ENCODE measurements at regions not wholly inside any gene's neighbourhood (a gene's known extent, or its start where the extent isn't known, plus 50 kb on each side); places are given as distances from the start of the nearest gene placed in this dataset.

DNA sequence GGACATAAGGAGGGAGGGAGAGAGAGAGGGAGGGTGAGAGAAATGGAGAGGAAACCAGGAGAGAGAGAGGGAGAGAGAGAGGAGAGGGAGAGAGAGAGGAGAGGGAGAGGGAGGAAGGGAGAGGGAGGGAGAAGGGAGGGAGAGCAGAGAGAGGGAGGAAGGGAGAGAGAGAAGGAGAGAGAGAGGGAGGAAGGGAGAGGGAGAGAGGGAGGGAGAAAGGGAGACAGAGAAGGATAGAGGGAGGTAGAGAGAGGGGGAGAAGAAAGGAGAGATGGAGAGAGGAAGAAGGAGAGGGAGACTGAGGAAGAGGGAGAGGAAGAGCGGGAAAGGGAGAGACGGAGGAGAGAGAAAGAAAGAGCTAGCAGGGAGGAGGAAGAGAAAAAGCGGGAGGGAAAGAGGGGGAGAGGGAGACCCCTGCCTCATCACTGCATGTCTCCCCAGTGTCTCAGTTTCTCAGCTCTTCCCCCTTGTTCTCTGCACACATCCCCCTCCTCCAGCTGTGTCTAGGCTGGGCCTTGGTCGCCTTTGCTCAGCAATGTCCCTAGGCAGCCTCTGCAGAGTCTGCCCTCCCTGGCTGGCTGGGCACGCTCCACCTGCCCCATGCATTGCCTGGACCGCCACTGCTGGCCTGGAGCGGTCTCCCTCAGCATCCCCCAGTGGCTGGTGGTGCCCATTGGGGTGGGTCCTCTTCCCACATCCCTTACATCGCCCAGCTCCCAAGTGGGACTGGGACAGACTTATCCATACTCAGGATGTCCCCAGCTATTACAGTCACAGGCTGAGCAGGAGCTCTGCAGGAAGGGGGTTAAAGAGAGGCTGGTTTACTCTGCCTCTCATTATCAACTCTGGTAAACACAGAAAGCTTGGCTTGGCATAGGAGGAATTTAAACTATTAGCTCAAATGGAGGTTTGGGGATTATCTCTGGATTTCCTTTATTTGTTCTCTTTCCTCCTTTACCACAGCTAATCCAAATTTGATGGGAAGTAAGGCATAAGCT lies 85.7 kb upstream of the APCDD1 start (continued):
- TF ChIP-seq, protein P1, sequence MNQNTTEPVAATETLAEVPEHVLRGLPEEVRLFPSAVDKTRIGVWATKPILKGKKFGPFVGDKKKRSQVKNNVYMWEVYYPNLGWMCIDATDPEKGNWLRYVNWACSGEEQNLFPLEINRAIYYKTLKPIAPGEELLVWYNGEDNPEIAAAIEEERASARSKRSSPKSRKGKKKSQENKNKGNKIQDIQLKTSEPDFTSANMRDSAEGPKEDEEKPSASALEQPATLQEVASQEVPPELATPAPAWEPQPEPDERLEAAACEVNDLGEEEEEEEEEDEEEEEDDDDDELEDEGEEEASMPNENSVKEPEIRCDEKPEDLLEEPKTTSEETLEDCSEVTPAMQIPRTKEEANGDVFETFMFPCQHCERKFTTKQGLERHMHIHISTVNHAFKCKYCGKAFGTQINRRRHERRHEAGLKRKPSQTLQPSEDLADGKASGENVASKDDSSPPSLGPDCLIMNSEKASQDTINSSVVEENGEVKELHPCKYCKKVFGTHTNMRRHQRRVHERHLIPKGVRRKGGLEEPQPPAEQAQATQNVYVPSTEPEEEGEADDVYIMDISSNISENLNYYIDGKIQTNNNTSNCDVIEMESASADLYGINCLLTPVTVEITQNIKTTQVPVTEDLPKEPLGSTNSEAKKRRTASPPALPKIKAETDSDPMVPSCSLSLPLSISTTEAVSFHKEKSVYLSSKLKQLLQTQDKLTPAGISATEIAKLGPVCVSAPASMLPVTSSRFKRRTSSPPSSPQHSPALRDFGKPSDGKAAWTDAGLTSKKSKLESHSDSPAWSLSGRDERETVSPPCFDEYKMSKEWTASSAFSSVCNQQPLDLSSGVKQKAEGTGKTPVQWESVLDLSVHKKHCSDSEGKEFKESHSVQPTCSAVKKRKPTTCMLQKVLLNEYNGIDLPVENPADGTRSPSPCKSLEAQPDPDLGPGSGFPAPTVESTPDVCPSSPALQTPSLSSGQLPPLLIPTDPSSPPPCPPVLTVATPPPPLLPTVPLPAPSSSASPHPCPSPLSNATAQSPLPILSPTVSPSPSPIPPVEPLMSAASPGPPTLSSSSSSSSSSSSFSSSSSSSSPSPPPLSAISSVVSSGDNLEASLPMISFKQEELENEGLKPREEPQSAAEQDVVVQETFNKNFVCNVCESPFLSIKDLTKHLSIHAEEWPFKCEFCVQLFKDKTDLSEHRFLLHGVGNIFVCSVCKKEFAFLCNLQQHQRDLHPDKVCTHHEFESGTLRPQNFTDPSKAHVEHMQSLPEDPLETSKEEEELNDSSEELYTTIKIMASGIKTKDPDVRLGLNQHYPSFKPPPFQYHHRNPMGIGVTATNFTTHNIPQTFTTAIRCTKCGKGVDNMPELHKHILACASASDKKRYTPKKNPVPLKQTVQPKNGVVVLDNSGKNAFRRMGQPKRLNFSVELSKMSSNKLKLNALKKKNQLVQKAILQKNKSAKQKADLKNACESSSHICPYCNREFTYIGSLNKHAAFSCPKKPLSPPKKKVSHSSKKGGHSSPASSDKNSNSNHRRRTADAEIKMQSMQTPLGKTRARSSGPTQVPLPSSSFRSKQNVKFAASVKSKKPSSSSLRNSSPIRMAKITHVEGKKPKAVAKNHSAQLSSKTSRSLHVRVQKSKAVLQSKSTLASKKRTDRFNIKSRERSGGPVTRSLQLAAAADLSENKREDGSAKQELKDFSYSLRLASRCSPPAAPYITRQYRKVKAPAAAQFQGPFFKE (tag by site-specific recombination; IDR thresholded peaks at IDR 0.05; ENCODE audit: borderline replicate concordance), result no peak
- no peak for TF ChIP-seq ZNF202 (tag by site-specific recombination; IDR thresholded peaks at IDR 0.05; ENCODE audit: borderline replicate concordance)
- TF ChIP-seq ZNF23 (tag by site-specific recombination; IDR thresholded peaks at IDR 0.05; ENCODE audit: borderline replicate concordance), result no peak
- TF ChIP-seq ZNF366 (tag by site-specific recombination; conservative IDR thresholded peaks at IDR 0.05), result peak; percentile 77
- TF ChIP-seq ZNF146 (tag by site-specific recombination; IDR thresholded peaks at IDR 0.05), result no peak
- TF ChIP-seq PRDM1 (tag by site-specific recombination; IDR thresholded peaks at IDR 0.05), result peak; percentile 79

DNA sequence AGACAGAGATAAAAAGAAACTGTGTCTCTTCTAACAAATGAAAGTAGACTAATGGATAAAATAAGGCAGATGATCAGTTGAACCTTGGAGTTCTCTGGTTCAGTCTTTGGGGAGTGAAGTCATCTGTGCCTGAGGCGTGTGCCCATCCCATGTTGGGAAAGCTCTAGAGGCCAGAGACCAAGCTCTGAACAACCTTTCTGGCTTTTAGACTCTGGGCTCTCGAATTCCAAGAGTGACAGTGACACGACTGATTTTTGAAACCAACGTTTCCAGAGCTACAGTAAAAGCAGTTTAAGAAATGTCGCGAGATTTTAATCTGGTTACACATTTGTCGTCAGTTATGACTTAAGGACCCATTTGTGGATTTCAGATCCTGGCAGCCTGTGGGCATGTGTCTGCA lies 83.7 kb upstream of the APCDD1 start:
- Histone ChIP-seq H3K4me1 (ENCODE audit: control insufficient read depth, insufficient read depth, low read length) (no peaks in the 10 kb centered on the region), H3K9me3 (ENCODE audit: control insufficient read depth, insufficient read depth, low read depth, low read length) (no peaks in the 10 kb centered on the region), H3K36me3 (ENCODE audit: control insufficient read depth in 2 of 2, insufficient read depth in 1 of 2, low read length in 2 of 2) (no peaks in the 10 kb centered on the region), H3K27ac (ENCODE audit: extremely low read depth, low read depth, low read length) (no peak overlapping the region), H3K4me3 (ENCODE audit: low read depth, low read length) (no peak overlapping the region)
- ChIA-PET CTCF (no interaction called here), POLR2A (no interaction called here)
- TF ChIP-seq ZNF560 (tag by site-specific recombination; IDR thresholded peaks at IDR 0.05; ENCODE audit: borderline replicate concordance) (no peak), SP3 (tag by site-specific recombination; IDR thresholded peaks at IDR 0.05) (no peak), YY1 (tag by site-specific recombination; IDR thresholded peaks at IDR 0.05) (no peak), PRDM1 (tag by site-specific recombination; IDR thresholded peaks at IDR 0.05) (no peak), ZNF544 (tag by site-specific recombination; IDR thresholded peaks at IDR 0.05) (no peak), ZNF585B (tag by site-specific recombination; IDR thresholded peaks at IDR 0.05) (no peak), ZNF510 (tag by site-specific recombination; IDR thresholded peaks at IDR 0.05; ENCODE audit: insufficient replicate concordance) (no peak)
- TF ChIP-seq, protein P2, sequence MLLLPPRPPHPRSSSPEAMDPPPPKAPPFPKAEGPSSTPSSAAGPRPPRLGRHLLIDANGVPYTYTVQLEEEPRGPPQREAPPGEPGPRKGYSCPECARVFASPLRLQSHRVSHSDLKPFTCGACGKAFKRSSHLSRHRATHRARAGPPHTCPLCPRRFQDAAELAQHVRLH (tag by site-specific recombination; IDR thresholded peaks at IDR 0.05), result no peak
- TF ChIP-seq, protein P3, sequence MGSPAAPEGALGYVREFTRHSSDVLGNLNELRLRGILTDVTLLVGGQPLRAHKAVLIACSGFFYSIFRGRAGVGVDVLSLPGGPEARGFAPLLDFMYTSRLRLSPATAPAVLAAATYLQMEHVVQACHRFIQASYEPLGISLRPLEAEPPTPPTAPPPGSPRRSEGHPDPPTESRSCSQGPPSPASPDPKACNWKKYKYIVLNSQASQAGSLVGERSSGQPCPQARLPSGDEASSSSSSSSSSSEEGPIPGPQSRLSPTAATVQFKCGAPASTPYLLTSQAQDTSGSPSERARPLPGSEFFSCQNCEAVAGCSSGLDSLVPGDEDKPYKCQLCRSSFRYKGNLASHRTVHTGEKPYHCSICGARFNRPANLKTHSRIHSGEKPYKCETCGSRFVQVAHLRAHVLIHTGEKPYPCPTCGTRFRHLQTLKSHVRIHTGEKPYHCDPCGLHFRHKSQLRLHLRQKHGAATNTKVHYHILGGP (tag by site-specific recombination; IDR thresholded peaks at IDR 0.05), result no peak
- TF ChIP-seq, protein P4, sequence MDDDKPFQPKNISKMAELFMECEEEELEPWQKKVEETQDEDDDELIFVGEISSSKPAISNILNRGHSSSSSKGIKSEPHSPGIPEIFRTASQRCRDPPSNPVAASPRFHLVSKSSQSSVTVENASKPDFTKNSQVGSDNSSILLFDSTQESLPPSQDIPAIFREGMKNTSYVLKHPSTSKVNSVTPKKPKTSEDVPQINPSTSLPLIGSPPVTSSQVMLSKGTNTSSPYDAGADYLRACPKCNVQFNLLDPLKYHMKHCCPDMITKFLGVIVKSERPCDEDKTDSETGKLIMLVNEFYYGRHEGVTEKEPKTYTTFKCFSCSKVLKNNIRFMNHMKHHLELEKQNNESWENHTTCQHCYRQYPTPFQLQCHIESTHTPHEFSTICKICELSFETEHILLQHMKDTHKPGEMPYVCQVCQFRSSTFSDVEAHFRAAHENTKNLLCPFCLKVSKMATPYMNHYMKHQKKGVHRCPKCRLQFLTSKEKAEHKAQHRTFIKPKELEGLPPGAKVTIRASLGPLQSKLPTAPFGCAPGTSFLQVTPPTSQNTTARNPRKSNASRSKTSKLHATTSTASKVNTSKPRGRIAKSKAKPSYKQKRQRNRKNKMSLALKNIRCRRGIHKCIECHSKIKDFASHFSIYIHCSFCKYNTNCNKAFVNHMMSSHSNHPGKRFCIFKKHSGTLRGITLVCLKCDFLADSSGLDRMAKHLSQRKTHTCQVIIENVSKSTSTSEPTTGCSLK (tag by site-specific recombination; IDR thresholded peaks at IDR 0.05), result no peak
- TF ChIP-seq, protein P5, sequence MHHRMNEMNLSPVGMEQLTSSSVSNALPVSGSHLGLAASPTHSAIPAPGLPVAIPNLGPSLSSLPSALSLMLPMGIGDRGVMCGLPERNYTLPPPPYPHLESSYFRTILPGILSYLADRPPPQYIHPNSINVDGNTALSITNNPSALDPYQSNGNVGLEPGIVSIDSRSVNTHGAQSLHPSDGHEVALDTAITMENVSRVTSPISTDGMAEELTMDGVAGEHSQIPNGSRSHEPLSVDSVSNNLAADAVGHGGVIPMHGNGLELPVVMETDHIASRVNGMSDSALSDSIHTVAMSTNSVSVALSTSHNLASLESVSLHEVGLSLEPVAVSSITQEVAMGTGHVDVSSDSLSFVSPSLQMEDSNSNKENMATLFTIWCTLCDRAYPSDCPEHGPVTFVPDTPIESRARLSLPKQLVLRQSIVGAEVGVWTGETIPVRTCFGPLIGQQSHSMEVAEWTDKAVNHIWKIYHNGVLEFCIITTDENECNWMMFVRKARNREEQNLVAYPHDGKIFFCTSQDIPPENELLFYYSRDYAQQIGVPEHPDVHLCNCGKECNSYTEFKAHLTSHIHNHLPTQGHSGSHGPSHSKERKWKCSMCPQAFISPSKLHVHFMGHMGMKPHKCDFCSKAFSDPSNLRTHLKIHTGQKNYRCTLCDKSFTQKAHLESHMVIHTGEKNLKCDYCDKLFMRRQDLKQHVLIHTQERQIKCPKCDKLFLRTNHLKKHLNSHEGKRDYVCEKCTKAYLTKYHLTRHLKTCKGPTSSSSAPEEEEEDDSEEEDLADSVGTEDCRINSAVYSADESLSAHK (tag by site-specific recombination; IDR thresholded peaks at IDR 0.05), result no peak
